DOHH2 (cell line): ENCODE measurements at regions not wholly inside any gene's neighbourhood (a gene's known extent, or its start where the extent isn't known, plus 50 kb on each side); places are given as distances from the start of the nearest gene placed in this dataset.

Experiments used
- EZH2phosphoT487 ChIP-seq: fragments of 200-600 bp; sonication (generic); IDR thresholded peaks from 2 replicates; pipeline ENCODE4 v1.6.1; 2017; ENCODE audit warnings: borderline replicate concordance, mild to moderate bottlenecking, antibody characterized with exemption, low read length, moderate library complexity, mixed read lengths
- TF ChIP-seq, protein P1 (sequence below): fragments of 200-600 bp; sonication (generic); IDR thresholded peaks from one replicate; pipeline ENCODE4 v1.5.1; 2014; ENCODE audit warnings: antibody characterized with exemption, mild to moderate bottlenecking, low read depth, low read length; ENCODE audit not compliant: poor library complexity, severe bottlenecking

DNA sequence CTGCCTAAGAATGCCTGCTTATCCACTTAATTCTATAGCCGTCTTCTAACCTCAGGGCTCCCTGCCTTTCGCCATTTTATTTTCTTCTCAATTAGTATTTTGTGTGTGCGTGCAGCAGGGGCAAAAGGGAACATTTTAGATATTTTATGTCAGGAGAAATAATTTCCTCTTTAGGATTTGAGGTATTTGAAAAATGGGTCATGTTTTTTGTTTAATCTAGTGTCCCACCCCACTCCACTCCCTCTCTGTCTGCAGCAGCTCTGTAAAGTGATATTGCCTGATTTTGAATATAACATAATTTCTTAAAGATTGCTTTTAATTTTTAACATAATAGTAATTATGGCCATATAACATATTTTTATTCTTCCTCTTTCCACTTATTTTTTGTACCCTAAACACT, 593.2 kb upstream of the DPPA4 start:
- TF ChIP-seq, protein P1, sequence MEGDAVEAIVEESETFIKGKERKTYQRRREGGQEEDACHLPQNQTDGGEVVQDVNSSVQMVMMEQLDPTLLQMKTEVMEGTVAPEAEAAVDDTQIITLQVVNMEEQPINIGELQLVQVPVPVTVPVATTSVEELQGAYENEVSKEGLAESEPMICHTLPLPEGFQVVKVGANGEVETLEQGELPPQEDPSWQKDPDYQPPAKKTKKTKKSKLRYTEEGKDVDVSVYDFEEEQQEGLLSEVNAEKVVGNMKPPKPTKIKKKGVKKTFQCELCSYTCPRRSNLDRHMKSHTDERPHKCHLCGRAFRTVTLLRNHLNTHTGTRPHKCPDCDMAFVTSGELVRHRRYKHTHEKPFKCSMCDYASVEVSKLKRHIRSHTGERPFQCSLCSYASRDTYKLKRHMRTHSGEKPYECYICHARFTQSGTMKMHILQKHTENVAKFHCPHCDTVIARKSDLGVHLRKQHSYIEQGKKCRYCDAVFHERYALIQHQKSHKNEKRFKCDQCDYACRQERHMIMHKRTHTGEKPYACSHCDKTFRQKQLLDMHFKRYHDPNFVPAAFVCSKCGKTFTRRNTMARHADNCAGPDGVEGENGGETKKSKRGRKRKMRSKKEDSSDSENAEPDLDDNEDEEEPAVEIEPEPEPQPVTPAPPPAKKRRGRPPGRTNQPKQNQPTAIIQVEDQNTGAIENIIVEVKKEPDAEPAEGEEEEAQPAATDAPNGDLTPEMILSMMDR, result no peak
- no peak for TF ChIP-seq EZH2phosphoT487
